ENCODE measurements at regions not wholly inside any gene's neighbourhood (a gene's known extent, or its start where the extent isn't known, plus 50 kb on each side); places are given as distances from the start of the nearest gene placed in this dataset.

DNA sequence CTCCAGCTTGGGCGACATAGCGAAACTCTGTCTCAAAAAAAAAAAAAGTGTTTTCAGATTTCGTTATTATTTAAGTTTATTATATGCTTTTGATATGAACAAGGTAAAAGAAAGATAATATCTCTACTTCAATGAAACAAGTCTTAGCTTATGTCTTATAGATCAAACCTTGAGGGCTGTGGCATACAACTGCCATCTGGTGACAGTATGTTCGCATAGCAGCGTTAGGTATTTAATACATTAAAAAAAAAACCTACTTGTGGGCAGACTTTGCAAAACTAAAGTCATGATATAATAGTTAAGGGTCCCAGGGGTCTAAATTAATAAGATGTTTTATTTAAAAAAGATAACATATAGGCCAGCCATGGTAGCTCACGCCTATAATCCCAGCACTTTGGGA lies 161.2 kb upstream of the AMOT start:
- TF ChIP-seq, protein P1, sequence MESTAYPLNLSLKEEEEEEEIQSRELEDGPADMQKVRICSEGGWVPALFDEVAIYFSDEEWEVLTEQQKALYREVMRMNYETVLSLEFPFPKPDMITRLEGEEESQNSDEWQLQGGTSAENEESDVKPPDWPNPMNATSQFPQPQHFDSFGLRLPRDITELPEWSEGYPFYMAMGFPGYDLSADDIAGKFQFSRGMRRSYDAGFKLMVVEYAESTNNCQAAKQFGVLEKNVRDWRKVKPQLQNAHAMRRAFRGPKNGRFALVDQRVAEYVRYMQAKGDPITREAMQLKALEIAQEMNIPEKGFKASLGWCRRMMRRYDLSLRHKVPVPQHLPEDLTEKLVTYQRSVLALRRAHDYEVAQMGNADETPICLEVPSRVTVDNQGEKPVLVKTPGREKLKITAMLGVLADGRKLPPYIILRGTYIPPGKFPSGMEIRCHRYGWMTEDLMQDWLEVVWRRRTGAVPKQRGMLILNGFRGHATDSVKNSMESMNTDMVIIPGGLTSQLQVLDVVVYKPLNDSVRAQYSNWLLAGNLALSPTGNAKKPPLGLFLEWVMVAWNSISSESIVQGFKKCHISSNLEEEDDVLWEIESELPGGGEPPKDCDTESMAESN (CRISPR knock-in tag; conservative IDR thresholded peaks at IDR 0.05): no peak
- TF ChIP-seq PHF21A (CRISPR knock-in tag; IDR thresholded peaks at IDR 0.05) (no peak), HHEX (CRISPR knock-in tag; IDR thresholded peaks at IDR 0.05) (no peak), ZNF446 (CRISPR knock-in tag; IDR thresholded peaks at IDR 0.05) (no peak), JUNB (CRISPR knock-in tag; IDR thresholded peaks at IDR 0.05; ENCODE audit: borderline replicate concordance) (no peak), ATAD3A (CRISPR knock-in tag; IDR thresholded peaks at IDR 0.05) (no peak)
- TF ChIP-seq, protein P2, sequence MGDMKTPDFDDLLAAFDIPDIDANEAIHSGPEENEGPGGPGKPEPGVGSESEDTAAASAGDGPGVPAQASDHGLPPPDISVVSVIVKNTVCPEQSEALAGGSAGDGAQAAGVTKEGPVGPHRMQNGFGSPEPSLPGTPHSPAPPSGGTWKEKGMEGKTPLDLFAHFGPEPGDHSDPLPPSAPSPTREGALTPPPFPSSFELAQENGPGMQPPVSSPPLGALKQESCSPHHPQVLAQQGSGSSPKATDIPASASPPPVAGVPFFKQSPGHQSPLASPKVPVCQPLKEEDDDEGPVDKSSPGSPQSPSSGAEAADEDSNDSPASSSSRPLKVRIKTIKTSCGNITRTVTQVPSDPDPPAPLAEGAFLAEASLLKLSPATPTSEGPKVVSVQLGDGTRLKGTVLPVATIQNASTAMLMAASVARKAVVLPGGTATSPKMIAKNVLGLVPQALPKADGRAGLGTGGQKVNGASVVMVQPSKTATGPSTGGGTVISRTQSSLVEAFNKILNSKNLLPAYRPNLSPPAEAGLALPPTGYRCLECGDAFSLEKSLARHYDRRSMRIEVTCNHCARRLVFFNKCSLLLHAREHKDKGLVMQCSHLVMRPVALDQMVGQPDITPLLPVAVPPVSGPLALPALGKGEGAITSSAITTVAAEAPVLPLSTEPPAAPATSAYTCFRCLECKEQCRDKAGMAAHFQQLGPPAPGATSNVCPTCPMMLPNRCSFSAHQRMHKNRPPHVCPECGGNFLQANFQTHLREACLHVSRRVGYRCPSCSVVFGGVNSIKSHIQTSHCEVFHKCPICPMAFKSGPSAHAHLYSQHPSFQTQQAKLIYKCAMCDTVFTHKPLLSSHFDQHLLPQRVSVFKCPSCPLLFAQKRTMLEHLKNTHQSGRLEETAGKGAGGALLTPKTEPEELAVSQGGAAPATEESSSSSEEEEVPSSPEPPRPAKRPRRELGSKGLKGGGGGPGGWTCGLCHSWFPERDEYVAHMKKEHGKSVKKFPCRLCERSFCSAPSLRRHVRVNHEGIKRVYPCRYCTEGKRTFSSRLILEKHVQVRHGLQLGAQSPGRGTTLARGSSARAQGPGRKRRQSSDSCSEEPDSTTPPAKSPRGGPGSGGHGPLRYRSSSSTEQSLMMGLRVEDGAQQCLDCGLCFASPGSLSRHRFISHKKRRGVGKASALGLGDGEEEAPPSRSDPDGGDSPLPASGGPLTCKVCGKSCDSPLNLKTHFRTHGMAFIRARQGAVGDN (CRISPR knock-in tag; IDR thresholded peaks at IDR 0.05): no peak
- TF ChIP-seq, protein P3, sequence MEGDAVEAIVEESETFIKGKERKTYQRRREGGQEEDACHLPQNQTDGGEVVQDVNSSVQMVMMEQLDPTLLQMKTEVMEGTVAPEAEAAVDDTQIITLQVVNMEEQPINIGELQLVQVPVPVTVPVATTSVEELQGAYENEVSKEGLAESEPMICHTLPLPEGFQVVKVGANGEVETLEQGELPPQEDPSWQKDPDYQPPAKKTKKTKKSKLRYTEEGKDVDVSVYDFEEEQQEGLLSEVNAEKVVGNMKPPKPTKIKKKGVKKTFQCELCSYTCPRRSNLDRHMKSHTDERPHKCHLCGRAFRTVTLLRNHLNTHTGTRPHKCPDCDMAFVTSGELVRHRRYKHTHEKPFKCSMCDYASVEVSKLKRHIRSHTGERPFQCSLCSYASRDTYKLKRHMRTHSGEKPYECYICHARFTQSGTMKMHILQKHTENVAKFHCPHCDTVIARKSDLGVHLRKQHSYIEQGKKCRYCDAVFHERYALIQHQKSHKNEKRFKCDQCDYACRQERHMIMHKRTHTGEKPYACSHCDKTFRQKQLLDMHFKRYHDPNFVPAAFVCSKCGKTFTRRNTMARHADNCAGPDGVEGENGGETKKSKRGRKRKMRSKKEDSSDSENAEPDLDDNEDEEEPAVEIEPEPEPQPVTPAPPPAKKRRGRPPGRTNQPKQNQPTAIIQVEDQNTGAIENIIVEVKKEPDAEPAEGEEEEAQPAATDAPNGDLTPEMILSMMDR (CRISPR knock-in tag; IDR thresholded peaks at IDR 0.05): no peak
- TF ChIP-seq, protein P4, sequence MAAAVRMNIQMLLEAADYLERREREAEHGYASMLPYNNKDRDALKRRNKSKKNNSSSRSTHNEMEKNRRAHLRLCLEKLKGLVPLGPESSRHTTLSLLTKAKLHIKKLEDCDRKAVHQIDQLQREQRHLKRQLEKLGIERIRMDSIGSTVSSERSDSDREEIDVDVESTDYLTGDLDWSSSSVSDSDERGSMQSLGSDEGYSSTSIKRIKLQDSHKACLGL (CRISPR knock-in tag; IDR thresholded peaks at IDR 0.05): no peak
- TF ChIP-seq, protein P5, sequence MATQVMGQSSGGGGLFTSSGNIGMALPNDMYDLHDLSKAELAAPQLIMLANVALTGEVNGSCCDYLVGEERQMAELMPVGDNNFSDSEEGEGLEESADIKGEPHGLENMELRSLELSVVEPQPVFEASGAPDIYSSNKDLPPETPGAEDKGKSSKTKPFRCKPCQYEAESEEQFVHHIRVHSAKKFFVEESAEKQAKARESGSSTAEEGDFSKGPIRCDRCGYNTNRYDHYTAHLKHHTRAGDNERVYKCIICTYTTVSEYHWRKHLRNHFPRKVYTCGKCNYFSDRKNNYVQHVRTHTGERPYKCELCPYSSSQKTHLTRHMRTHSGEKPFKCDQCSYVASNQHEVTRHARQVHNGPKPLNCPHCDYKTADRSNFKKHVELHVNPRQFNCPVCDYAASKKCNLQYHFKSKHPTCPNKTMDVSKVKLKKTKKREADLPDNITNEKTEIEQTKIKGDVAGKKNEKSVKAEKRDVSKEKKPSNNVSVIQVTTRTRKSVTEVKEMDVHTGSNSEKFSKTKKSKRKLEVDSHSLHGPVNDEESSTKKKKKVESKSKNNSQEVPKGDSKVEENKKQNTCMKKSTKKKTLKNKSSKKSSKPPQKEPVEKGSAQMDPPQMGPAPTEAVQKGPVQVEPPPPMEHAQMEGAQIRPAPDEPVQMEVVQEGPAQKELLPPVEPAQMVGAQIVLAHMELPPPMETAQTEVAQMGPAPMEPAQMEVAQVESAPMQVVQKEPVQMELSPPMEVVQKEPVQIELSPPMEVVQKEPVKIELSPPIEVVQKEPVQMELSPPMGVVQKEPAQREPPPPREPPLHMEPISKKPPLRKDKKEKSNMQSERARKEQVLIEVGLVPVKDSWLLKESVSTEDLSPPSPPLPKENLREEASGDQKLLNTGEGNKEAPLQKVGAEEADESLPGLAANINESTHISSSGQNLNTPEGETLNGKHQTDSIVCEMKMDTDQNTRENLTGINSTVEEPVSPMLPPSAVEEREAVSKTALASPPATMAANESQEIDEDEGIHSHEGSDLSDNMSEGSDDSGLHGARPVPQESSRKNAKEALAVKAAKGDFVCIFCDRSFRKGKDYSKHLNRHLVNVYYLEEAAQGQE (IDR thresholded peaks at IDR 0.05; ENCODE audit: borderline replicate concordance in 1 of 2, low read depth in 1 of 2, low read length in 2 of 2): no peak
- TF ChIP-seq, protein P6, sequence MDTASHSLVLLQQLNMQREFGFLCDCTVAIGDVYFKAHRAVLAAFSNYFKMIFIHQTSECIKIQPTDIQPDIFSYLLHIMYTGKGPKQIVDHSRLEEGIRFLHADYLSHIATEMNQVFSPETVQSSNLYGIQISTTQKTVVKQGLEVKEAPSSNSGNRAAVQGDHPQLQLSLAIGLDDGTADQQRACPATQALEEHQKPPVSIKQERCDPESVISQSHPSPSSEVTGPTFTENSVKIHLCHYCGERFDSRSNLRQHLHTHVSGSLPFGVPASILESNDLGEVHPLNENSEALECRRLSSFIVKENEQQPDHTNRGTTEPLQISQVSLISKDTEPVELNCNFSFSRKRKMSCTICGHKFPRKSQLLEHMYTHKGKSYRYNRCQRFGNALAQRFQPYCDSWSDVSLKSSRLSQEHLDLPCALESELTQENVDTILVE (CRISPR knock-in tag; IDR thresholded peaks at IDR 0.05): no peak
